HuH-7 (cell line): ENCODE measurements at regions not wholly inside any gene's neighbourhood (a gene's known extent, or its start where the extent isn't known, plus 50 kb on each side); places are given as distances from the start of the nearest gene placed in this dataset.
"Not testable (repeated sequence)": the region's sequence is repeated elsewhere in the genome, so short reads cannot be mapped to it uniquely, and the experiment has no call there.

Source experiments
- DNase-seq: peaks from one replicate; pipeline ENCODE4 v3.0.0; 2011; ENCODE audit warnings: low spot score

DNA sequence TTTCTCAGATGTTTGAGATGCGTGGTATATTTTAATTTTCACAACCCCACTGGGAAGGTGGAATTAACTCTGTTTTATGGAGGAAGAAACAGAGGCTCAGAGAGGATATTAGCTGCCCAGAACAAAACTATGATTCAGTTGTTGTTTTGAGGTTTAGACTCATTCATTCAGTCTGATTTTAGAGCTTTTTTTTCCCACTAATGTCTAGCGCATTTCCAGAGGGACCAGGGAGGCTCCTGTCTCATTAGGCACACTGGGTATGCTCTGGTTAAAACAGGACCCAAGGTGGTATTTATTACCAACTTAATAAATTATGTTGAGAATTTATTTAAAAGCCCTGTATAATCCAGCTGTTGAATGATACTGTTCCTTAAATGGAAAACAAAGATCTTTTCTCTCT, 272.0 kb upstream of the RGMA start:
- no peak for DNase-seq

DNA sequence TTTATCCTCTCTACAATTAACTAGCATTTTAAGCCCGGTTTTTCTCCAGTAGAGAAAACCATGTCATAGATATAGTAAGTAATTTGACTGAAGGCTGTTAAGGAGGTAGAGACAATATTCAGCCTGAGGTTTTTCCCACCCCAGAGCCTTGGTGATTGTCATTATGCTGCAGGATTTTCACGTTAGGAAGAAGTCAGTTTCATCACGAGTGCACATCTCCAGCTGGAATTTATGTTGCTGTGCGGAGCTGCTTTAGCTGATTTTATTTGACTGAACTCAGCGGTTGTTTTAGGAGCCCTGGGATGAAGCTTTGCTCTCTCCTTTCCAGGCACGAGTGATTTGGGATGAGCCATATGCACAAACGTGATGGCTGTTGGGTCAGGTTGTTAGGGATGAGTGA, 271.3 kb upstream of the RGMA start:
- no peak for DNase-seq

DNA sequence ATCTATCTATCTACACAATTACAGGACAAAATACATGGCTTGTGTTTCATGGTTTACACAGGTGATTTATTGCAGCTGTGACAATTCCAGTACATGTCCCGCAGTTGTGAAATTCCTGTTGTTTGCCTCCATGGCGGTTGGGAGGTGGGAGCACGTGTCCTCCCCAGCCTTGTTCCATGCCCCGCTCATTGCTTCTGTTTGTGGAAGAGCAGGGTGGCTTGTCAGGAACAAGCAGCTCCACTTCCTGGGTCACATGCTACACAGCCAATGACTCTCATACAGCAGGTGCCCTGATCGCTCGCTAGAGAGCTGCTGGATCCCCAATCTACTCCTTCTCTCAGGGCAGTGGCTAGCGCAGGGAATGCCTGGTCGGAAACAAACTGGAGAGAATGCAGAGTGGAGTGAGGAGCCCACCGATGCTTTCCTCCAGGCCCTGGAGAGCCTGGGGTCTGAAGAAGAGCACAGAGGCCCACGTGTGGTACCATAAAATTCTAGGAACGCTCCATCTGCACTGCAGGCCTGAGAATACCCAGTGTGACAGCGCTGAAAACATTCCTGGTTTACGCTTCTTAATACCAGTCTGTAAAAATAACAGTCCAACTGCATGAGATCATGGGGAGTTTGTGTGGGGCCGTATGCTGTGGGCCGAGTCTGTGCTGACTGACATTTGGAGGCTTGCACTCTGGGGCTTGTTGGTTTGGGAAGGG, 270.6 kb upstream of the RGMA start:
- DNase-seq = no peak

DNA sequence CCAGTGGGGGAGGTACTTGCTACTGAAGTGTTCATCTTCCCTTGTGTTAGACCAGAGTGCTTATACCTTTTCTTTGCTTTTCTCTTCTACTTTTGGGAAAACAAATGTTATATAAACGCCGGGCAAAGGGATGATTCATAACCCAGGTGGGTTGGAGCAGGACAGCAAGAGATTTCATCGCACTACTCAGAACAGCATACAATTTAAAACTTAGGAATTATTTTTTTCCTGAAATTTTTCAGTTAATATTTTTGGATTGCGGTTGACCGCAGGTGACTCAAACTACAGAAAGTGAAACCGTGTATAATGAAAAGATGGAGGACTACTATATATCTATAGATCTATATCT, 270.0 kb upstream of the RGMA start:
- DNase-seq = no peak

DNA sequence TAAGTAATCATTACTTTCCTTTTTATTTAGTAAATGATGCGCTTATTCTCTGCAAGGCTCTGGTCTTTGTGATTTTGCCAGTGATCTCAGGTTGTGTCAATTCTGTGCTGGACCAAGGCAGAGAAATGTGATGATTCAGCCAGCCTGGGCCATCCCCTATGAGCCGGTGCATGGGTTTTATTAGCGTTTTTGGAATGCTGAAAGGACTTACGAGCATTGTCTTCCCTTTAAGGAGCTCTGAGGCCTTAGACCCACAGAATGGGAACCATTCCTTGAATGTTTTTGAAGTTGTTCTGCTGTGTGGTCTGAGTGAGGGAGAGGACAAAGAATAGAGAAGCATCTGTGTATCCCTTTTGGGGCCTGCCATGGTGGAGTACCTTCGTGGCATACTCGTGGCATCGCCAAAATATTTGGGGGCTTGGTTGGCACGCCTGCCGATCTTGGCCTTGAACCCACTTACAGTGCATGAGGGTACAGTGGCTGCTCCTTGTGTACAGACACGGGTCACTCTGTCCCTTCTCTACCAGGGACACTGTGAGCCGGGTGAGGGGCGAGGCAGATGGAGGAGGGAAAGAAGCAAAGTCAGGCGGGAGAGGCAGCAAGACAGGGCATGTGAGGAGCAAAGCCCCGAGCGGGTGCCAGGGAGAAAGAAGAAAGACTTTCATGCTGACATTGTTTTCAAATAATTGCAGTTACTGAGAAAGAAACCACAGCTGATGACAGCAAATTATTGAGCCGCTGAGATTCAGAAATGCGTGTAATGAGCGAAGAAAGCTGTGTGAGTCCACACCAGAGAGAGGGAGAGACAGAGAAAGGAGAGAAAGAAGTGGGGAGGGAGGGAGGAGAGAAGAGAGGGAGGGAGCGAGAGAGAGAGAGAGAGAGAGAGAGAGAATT, 269.4 kb upstream of the RGMA start:
- DNase-seq = no peak

DNA sequence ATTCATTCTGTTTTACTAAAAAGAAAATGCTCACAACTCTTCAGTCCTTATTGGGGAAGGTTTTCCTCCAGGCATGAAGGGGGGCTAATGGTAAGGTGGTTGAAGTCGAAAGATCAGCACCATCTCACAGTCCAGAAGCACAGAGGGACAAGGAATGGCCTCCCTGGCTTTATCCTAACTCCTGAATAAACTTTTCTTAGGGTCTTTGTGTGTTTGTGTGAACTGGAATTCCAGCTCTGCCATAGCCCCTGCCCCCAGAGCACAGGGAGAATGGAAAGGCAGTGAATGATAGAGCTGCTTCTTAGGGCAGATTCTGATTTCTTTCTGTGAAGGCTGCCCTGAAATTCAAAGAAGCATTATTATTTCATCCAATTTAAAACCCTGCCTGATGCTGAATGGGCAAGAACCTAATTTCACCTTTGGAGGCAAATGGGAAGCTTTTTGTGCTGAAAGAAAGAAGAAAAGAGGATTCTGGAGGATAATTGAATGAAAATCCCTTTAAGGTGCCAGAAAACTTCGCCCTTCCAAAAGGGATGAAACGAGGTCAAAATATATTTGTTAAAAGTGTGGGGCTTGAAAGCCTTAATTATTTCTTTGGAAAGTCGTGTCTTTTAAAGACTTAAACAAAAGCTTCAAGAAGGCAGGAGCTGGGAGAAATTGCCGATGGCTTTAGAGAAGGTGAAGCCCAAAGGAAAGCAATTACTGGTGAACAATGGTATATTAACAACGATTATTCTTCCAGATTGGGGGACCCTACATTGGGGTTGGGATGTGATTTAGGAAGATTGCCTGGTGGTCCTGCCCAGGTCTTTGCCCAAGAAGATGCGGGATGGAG, 259.9 kb upstream of the RGMA start:
- DNase-seq = no peak

DNA sequence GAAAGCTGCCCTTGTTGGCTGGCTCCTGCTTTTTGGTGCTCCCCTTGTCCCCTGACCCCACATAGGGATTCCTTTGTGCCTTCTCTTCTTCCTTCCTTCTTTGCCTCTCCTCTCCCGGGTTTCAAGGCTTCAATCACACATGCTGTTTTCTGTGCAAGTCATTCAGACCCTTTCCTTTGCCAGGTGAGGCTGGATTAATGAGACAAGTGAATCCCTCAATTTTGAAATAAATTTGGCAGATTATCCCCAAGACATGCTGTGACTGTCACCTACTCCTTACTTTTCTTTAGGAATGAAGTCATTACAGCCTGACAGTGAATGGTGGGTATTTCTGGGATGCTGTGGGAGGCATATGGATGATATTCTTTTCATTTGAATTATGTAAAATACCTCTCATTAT, 259.0 kb upstream of the RGMA start:
- DNase-seq = no peak

DNA sequence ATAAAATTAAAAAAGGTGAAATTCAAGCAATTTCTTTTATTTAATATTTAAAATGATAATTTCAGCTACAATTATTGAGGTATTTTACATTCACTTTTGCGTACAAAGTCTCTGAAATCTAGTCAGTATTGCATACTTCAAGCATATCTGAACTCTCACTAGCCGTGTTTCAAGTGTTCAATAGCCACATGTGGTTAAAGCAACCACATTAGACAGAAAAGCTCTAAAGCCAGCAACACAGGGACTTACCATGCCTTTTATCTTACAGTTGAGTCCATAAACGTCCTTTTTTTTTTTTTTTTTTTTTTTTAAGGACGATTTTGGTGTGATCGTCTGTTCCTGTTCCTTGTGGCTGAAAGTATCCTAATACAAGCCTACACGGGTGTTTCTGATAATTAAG, 257.0 kb upstream of the RGMA start:
- DNase-seq = no peak

DNA sequence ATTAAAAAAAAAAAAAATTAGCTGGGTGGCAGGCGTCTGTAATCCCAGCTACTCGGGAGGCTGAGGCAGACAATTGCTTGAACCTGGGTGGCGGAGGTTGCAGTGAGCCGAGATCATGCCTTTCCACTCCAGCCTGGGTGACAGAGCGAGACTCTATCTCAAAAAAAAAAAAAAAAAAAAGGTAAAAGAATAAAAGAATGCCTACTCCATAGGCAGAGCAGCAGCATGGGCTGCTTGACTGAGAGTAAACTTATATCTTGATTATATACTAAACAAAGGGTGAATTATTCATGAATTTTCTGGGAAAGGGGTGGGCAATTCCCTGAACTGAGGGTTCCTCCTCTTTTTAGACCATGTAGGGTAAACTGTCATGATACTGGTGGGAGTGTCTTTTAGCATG, 254.4 kb upstream of the RGMA start:
- DNase-seq = not testable (repeated sequence)

DNA sequence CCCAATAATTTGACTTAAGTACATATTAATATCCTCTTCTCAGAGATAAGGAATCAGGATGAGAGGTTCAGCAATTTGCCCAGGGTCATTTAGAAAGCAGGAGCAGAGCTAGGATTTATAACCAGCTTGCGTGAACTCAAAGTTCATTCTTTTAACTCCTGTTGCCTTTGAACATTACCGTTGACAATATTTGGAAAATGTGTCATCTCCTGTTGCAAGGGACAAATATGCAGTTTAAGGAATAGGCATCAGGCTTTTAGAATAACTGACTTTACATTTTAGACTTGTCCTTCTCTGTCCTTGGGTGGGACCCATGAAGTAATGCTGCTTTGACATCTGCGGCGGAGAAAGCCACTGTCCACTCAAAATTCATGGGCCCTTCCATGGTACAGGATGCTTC, 252.2 kb upstream of the RGMA start:
- no peak for DNase-seq

DNA sequence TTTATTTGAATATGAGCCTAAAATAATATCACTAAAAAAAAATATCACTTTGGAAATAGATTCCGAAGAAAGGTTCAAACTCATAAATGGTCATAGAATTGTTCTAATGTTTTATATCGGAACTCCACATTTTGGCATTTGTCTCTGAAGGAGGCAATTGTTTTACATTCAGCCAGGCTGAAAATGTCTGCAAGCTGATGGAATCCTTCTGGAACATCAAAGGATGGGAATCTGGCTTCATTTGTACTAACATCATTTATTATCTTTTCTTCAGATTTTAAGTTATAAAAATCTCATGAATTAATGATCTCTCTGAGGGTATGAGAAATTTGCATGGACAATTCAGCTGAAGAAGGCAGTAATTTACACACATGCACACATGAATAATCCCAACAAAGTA, 251.4 kb upstream of the RGMA start:
- no peak for DNase-seq

DNA sequence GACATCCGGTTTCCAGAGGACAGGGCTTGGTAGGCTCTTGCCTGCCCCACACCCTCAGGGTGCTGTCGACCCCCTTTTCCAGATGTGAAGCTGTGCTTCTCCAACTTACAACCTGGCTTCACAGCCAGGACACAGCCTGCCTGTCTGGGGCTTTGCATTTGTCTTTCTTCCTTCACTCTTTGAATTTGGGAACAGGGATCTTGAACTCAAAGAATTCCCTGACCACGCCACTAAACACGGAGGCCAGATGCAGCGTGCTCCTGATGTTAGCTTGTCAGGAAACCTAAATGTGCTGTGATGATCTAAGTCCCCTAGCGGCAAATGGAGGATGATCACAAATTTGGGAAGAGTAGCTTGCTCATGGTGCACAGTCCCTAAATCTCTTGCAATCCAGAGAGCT, 244.8 kb upstream of the RGMA start:
- DNase-seq = no peak

DNA sequence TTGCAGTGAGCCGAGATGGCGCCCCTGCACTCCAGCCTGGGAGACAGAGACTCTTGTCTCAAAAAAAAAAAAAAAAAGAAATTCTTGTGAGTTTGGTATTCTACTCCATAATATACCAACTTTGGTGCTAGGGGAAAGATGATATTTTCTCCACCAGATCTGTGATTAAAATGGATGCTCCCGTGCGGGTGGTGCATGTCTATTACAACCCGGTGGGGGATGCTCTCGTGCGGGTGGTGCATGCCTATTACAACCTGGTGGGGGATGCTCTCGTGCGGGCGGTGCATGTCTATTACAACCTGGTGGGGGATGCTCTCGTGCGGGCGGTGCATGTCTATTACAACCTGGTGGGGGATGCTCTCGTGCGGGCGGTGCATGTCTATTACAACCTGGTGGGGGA, 244.1 kb upstream of the RGMA start:
- not testable (repeated sequence) for DNase-seq

DNA sequence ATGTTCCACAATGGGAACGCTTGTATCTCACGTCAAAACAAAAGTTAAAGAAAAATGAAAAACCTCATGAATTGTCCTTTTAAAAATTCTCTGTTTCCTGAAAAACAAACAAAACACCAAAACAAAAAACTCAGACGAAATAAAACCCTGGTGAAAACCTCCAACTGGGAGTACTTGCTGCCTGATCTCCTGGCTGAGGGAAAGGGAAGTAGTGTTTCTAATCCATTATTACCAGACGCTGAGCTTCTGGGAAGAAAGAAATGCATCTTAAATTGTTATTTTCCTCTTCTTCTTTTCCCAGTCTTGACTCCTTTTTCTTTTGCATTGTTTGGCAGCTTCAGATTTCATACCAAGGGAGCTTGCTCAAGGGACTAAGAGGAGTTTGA, 243.2 kb upstream of the RGMA start:
- no peak for DNase-seq

DNA sequence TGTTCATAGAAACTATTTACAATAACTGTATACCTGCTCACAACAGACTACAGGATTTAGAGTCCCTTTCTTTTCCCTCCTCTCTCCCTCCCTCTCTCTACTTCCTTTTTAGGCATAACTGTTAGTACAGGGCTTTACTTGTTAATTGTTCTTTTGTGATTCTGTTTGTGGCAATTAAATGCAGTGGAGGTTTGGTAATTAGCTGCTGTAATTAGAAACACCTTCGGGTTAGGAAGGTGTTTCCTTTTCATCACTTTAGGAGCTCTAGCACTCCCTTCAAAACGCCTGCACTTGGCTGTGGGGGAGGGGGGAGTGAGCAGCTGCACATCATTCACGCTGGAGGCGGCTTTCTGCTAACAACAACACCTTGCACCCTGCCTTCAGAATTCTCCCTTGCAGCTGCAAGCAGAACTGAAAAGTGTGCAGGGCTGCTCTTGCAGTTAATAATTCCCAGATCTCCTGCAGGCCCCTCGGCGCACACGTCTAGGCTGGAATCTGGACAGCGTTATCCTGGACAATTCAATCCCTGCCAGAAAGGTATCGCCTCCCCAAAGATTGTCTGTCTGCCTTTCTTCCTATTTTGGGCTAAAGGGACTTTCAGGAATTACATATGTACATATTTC, 242.6 kb upstream of the RGMA start:
- no peak for DNase-seq

DNA sequence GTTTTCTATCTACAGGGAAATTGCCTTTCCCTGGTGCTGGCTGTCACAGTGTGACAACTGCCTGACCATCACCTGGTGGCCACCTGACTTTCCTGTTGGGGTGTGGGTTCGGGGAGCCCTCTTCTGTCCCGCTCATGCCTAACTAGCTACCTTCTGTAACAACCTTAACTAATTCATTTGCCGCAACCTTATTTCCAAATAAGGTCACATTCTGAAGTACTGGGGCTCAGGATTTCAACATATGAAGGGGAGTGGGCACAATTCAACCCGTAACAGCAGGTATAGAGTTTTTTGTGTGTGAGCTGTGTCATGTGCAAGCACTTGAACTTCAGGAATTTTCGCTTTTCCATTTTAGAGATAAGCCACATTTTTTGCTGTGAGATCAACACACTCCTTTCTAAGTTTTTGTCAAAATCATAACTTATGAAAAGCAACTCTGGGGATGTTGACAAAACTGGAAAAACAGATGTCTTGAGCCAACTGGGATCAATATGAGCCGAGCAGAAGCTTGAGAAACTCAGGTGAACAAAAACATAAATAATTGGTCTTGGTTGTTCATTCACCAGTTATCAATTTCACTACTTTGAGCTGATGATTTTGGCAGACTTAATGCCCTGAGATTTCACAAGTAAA, 242.0 kb upstream of the RGMA start:
- DNase-seq = no peak

DNA sequence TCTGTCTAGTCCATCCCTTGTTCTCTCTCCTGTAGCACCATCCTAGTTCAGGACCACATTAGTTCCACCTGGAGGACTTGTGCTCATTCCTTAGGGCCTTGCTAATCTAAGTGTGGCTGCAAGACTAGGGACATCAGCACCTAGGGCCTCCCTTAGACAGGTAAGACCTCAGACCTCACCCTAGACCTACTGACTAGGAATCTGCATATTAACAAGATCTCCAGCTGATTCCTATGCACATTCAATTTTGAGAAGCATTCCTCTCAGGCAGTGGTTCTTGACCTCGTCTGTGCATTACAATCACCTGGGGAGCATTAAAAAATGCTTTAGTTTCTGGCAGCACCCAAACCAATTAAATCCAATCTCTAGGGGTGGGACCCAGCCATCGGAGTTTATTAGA, 238.4 kb upstream of the RGMA start:
- no peak for DNase-seq

DNA sequence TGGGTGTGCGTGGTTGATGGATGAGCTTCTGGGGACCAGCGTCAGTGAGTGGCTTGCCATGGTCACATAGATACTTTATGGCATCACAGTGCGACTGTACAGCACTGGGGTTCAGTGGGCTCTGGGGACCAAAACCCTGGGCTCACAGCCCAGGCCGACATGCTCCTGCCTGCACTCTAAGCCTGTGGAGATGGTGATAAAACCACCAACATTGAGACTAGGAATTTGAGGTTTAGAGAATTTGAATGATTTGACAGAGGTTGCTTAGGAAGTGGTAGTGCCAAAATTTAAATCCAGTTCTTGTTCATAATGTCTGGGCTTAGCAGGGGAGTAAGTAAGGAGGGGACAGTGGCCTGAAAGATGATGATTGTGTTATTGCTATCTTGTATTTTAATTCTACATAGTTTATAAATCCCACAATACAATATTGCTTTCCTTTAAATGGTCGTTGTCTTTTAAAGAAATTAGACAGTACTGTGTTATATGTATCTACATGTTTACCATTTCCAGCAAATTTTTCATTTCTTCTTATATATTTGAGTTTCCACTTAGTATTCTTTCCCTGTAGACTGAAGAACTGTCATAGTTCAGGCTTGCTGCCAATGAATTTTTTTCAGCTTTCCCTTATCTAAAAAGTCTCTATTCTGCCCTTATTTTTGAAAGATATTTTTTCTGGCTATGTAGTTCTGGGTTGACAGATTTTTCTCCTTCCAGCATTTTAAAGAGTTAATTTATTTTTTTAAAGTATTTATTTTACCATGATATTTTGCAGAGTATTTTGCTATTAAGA, 235.4 kb upstream of the RGMA start:
- no peak for DNase-seq

DNA sequence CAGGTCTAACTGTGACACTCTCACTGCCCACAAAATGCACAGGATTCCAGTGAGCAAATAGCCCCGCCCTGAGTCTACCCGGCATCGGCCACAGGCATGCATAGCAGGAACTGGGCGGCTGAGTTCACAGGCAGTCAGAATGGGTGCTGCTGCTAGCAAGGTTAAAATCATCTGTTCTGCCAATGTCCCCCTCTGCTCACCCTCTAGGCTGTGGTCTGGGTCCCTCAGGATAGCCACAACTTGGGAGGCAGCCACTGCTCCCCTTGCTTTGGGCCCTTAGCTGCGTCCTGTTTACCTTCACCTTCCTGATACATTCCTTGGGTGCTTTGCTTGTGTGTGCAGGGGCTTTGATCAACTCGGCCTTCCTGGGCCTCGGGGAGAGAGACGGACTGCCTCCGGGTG, 232.9 kb upstream of the RGMA start:
- DNase-seq = no peak

DNA sequence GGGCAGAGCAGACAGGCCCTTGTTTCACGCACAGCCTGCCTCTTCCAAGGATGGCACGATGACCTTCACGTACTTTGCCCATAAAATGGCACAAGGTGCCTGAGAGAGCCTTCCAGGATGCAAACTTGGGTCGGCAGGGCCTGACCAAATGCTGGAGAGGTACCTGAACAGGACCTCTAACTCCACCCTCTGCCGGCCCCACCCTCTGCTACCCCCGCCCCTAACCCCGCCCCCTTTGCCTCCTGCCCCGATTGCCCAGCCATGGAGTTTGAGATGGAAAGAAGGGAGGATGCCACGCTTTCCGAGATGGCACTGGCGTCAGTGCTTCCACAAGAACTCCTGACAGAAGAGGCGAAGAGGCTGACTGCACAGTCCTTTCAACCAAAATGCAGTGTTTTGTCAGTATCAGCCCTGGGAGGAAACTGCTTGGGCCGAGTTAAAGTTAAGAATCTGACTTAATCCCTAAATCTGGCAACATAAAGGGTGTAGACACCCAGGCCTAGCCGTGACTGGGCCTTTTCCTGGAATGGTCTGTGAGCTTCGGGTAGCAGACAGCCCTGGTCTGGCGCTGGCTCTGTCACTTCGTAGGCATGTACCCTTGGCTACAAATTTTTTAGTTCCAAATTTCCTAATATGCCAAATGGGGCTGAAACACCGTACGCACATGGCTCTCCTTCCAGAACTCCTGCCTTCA, 230.3 kb upstream of the RGMA start:
- no peak for DNase-seq

DNA sequence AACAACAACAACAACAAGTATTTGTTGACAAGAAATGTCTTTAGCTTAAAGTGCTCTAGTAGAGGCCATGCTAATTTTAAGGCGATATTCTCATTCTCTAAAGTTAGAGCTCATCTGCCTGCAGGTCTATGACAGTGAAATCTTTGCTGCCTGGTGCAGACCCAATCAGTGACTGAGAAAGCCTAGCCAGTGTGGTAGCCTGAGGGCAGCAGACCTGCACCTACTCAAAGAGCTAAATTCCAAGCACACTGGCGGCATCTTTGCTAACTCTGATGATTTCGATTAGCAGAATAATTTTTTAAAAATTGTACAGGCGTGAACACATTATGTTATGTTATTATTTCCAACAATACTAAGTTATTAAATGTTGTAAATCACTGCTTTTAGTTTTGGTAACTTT, 228.8 kb upstream of the RGMA start:
- no peak for DNase-seq
